Nephron (organoid): ENCODE measurements at regions not wholly inside any gene's neighbourhood (a gene's known extent, or its start where the extent isn't known, plus 50 kb on each side); places are given as distances from the start of the nearest gene placed in this dataset.

Source experiments
- H3K27ac Mint-ChIP-seq, 3 experiments: 2 replicates each; pipeline ENCODE4 v1.8.0; 2020; ENCODE audit warnings: mixed read lengths in 3 of 3, mild to moderate bottlenecking in 2 of 3, moderate library complexity in 1 of 3
- H3K27me3 Mint-ChIP-seq: 2 replicates; pipeline ENCODE4 v1.8.0; 2021; ENCODE audit warnings: low read depth, mild to moderate bottlenecking, moderate library complexity, mixed read lengths
- H3K36me3 Mint-ChIP-seq: 2 replicates; pipeline ENCODE4 v1.8.0; 2020; ENCODE audit warnings: low read depth, mixed read lengths
- H3K4me1 Mint-ChIP-seq: 2 replicates; pipeline ENCODE4 v1.8.0; 2020; ENCODE audit warnings: mixed read lengths
- H3K4me3 Mint-ChIP-seq, 3 experiments: 2 replicates each; pipeline ENCODE4 v1.8.0; 2020; ENCODE audit warnings: mild to moderate bottlenecking in 3 of 3, mixed read lengths in 3 of 3, moderate library complexity in 2 of 3
- H3K9me3 Mint-ChIP-seq: 2 replicates; pipeline ENCODE4 v1.8.0; 2020; ENCODE audit warnings: mixed read lengths
- TF ChIP-seq, protein P1 (sequence below), 3 experiments: fragments of 200-600 bp; sonication (generic); IDR thresholded peaks; one replicate each; pipeline ENCODE4 v1.5.0; 2021; ENCODE audit warnings: antibody characterized with exemption in 3 of 3; ENCODE audit not compliant: unreplicated experiment in 3 of 3

DNA sequence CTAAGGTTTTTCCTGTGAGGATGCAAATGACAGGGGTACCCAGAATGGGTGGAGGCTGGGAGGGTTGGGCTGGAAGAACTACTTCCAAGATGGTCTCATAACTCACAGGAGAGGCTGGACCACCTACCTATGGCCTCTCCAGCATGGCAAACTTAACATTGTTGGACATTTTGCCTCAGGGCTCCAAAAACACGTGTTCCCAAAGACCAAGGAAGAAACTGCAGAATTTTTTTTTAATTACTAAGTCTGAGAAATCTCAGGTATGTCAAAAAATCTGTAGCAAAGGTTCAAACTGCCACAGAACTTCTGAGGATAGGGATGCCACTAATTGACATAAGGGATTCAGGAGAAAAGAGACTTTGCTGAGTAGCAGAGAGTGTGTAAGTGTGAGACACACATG, 270.8 kb downstream of the NNT start:
- H3K36me3 Mint-ChIP-seq, result no peaks in the 10 kb centered on the region
- H3K9me3 Mint-ChIP-seq, result no peaks in the 10 kb centered on the region
- no peaks in the 10 kb centered on the region for H3K4me1 Mint-ChIP-seq
- no peak overlapping the region for H3K27ac Mint-ChIP-seq
- H3K27me3 Mint-ChIP-seq, result no peaks in the 10 kb centered on the region
- TF ChIP-seq, protein P1, sequence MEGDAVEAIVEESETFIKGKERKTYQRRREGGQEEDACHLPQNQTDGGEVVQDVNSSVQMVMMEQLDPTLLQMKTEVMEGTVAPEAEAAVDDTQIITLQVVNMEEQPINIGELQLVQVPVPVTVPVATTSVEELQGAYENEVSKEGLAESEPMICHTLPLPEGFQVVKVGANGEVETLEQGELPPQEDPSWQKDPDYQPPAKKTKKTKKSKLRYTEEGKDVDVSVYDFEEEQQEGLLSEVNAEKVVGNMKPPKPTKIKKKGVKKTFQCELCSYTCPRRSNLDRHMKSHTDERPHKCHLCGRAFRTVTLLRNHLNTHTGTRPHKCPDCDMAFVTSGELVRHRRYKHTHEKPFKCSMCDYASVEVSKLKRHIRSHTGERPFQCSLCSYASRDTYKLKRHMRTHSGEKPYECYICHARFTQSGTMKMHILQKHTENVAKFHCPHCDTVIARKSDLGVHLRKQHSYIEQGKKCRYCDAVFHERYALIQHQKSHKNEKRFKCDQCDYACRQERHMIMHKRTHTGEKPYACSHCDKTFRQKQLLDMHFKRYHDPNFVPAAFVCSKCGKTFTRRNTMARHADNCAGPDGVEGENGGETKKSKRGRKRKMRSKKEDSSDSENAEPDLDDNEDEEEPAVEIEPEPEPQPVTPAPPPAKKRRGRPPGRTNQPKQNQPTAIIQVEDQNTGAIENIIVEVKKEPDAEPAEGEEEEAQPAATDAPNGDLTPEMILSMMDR (IDR thresholded peaks at IDR 0.05; ENCODE audit: unreplicated experiment in 3 of 3), result no peak
- H3K4me3 Mint-ChIP-seq, result no peak overlapping the region

DNA sequence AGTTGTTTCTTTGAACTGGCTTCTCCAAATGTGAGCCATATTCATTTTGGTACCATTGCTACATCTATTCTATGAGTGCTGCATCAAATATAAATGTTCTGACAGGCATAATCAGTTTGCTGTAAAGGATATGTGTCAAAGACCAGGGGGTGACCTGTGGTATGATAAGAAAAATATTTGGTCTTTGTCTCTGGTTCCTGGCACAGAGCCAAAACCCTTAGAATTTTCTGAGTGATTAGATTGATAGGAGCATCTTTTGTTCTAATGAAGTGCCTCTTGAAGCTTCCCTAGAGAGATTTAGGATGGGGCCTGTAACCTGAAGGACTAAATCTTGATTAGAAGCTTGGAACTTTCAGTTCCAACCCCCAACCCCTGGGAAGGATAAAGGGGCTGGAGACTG, 256.3 kb downstream of the NNT start:
- H3K4me3 Mint-ChIP-seq, result no peak overlapping the region
- TF ChIP-seq, protein P1 (IDR thresholded peaks at IDR 0.05; ENCODE audit: unreplicated experiment in 3 of 3), result no peak
- no peaks in the 10 kb centered on the region for H3K9me3 Mint-ChIP-seq
- H3K4me1 Mint-ChIP-seq, result peaks cover 5% of the 10 kb centered on the region
- no peaks in the 10 kb centered on the region for H3K36me3 Mint-ChIP-seq
- H3K27me3 Mint-ChIP-seq, result no peaks in the 10 kb centered on the region
- H3K27ac Mint-ChIP-seq, result no peak overlapping the region

DNA sequence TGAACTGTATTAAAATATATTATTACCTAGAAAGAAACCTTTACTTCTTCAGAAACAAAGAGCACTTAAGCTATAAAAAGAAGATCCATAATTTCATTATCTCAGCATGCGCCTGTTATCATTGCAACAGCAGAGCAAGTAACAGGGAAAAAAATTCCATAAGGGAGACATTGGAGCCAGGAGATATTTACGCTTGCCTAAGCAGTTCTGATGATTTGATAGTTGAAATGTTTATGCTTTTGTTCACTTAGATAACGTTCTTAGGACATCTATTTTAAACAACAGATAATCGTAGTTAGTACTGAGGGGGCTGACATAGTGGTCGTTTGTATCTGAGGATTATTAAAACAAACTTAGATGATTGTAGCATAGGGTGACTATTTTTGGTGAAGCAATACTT, 252.5 kb downstream of the NNT start:
- no peak overlapping the region for H3K4me3 Mint-ChIP-seq
- H3K4me1 Mint-ChIP-seq, result peaks cover 5% of the 10 kb centered on the region
- TF ChIP-seq, protein P1 (IDR thresholded peaks at IDR 0.05; ENCODE audit: unreplicated experiment in 3 of 3), result no peak
- no peaks in the 10 kb centered on the region for H3K36me3 Mint-ChIP-seq
- peak overlapping the region in 2 of 3 experiments; percentile 10 to 53 for H3K27ac Mint-ChIP-seq
- H3K9me3 Mint-ChIP-seq, result no peaks in the 10 kb centered on the region
- H3K27me3 Mint-ChIP-seq, result no peaks in the 10 kb centered on the region

DNA sequence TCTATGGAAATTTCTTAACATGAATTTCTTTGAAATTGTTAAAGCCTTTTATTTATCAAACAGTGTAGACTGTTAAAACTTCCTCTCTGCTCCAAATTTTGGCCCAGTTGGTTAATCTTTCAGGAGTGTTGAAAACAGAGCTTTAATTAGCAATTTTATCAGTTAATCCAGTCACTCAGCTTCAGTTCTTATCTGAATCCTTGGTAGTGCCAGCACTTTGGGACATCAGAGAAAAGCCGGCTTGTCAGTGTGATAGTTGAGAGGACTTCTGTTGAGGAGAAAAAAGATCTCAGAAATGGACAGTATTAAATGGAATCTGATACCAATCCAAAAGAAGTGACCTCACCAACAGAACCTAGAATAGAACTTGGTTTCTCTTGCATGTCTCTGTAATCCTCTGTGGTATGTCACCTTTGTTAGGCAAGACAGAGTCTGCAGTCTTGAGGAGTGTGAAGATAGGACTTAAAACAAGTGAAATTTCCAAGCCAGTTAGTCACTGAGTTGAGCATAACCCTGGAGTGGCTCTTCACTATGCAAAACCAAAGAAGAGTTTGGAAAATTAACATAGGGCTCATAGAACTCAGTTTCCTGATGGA, 251.8 kb downstream of the NNT start:
- Mint-ChIP-seq H3K27ac (no peak overlapping the region), H3K9me3 (no peaks in the 10 kb centered on the region), H3K4me1 (peaks cover 5% of the 10 kb centered on the region), H3K4me3 (no peak overlapping the region), H3K27me3 (no peaks in the 10 kb centered on the region), H3K36me3 (no peaks in the 10 kb centered on the region)
- TF ChIP-seq, protein P1 (IDR thresholded peaks at IDR 0.05; ENCODE audit: unreplicated experiment in 3 of 3), result no peak

DNA sequence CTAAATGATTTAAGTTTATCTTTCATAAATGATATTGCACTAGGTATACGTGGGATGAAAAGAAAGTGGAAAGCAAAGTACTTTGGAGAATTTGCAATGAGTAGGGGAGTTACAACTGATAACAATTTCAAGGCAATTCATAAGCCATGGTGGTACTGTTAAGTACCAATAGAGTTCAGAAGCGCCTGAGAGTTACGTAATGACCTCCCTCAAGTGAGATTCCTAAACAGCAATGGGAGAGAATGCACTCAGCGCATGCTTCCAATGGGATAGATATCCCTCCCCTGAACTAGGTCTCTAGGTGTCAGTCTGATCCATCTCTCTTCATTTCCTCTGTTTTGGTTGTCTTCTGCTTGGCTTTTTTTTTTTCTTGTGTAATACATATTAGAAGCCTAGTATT, 249.3 kb downstream of the NNT start:
- no peaks in the 10 kb centered on the region for H3K36me3 Mint-ChIP-seq
- no peaks in the 10 kb centered on the region for H3K9me3 Mint-ChIP-seq
- TF ChIP-seq, protein P1 (IDR thresholded peaks at IDR 0.05; ENCODE audit: unreplicated experiment in 3 of 3), result no peak
- no peak overlapping the region for H3K27ac Mint-ChIP-seq
- no peak overlapping the region for H3K4me3 Mint-ChIP-seq
- no peaks in the 10 kb centered on the region for H3K27me3 Mint-ChIP-seq
- H3K4me1 Mint-ChIP-seq, result peaks cover 5% of the 10 kb centered on the region

DNA sequence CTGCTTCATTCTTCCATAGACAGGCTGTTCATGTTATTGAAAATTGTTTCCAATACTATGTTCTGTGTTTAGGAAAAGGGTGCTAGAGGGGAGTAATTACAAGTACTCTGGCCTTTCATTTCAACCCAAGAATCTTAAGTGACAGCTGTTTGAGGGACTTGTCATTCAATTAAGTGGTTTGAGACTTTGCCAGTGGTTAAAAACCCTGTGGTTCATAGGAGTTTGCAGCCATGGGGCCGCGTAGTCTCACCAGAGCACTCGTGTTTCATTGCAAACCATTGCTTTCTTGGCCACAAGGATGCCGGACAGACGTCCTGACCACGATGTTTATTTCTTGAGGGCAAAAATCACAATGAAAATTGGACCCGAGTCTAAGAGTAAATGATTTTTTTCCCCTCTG, 248.8 kb downstream of the NNT start:
- Mint-ChIP-seq H3K9me3 (no peaks in the 10 kb centered on the region), H3K27me3 (no peaks in the 10 kb centered on the region), H3K36me3 (no peaks in the 10 kb centered on the region), H3K4me1 (peaks cover 5% of the 10 kb centered on the region), H3K4me3 (no peak overlapping the region), H3K27ac (no peak overlapping the region)
- TF ChIP-seq, protein P1 (IDR thresholded peaks at IDR 0.05; ENCODE audit: unreplicated experiment in 3 of 3), result no peak
